H1 (cell line): ENCODE measurements at regions not wholly inside any gene's neighbourhood (a gene's known extent, or its start where the extent isn't known, plus 50 kb on each side); places are given as distances from the start of the nearest gene placed in this dataset.

Source experiments
- CTCF ChIA-PET: fragments of 300-600 bp; sonication (Branson Sonifier 250); formaldehyde crosslinking; loops from one replicate; lab custom pipeline; 2021; ENCODE audit not compliant: partially characterized antibody; lab: Charles Lee
- POLR2A ChIA-PET: fragments of 300-600 bp; sonication (Branson Sonifier 250); formaldehyde crosslinking; loops from one replicate; lab custom pipeline; 2021; ENCODE audit warnings: inconsistent platforms; ENCODE audit not compliant: partially characterized antibody; lab: Charles Lee
- DNase-seq, 2 experiments: peaks; one replicate each; pipeline versions ENCODE4 v3.0.0 to v3.0.0-alpha.2; 2010 to 2022; ENCODE audit warnings: low spot score in 2 of 2, low read depth in 1 of 2, mixed read lengths in 1 of 2
- FAIRE-seq: peaks from 2 replicates; lab custom pipeline; 2011; peaks lifted over from hg19 to GRCh38; lab: Jason Lieb, UNC
- H2AFZ ChIP-seq: 2 replicates; pipeline ENCODE4 v1.8.1; 2012; ENCODE audit warnings: low read length, inconsistent platforms
- H2AK5ac ChIP-seq: 2 replicates; pipeline ENCODE4 v1.6.1; 2013; ENCODE audit warnings: low read depth, low read length
- H2BK120ac ChIP-seq: replicated peaks from 2 replicates; pipeline ENCODE3; 2013; ENCODE audit warnings: low read depth, low read length, inconsistent platforms
- H2BK12ac ChIP-seq: 2 replicates; pipeline ENCODE4 v1.6.1; 2013; ENCODE audit warnings: low read depth, low read length
- H2BK15ac ChIP-seq: 2 replicates; pipeline ENCODE4 v1.6.1; 2013; ENCODE audit warnings: low read length
- H2BK20ac ChIP-seq: 2 replicates; pipeline ENCODE4 v1.6.1; 2013; ENCODE audit warnings: low read length
- H2BK5ac ChIP-seq: 2 replicates; pipeline ENCODE4 v1.6.1; 2013; ENCODE audit warnings: low read depth, low read length
- H3K14ac ChIP-seq: 2 replicates; pipeline ENCODE4 v1.6.1; 2013; ENCODE audit warnings: inconsistent platforms; ENCODE audit not compliant: insufficient read length
- H3K18ac ChIP-seq: 2 replicates; pipeline ENCODE4 v1.6.1; 2013; ENCODE audit warnings: low read length; ENCODE audit errors: extremely low read depth
- H3K23ac ChIP-seq: 2 replicates; pipeline ENCODE4 v1.6.1; 2013; ENCODE audit warnings: inconsistent platforms; ENCODE audit not compliant: insufficient read length
- H3K23me2 ChIP-seq: 2 replicates; pipeline ENCODE4 v1.6.1; 2013; ENCODE audit warnings: low read depth, low read length
- H3K27ac ChIP-seq: 2 replicates; pipeline ENCODE4 v1.6.1; 2011; ENCODE audit warnings: low read depth, low read length, inconsistent platforms
- H3K27me3 ChIP-seq, 4 experiments: replicated peaks in 1 of 4; 1 replicate in 1 of 4; 2 replicates in 3 of 4; pipeline versions ENCODE4 v1.6.1 to v1.8.1; 2011 to 2013; ENCODE audit warnings: low read length in 3 of 4, mild to moderate bottlenecking in 3 of 4, inconsistent platforms in 2 of 4, mixed read lengths in 2 of 4, moderate library complexity in 1 of 4; ENCODE audit not compliant: control insufficient read depth in 3 of 4, insufficient read depth in 3 of 4; ENCODE audit errors: extremely low read depth in 1 of 4
- H3K36me3 ChIP-seq, 4 experiments: 2 replicates each; pipeline versions ENCODE4 v1.6.1 to v1.8.1; 2011 to 2013; ENCODE audit warnings: mild to moderate bottlenecking in 4 of 4, low read length in 3 of 4, moderate library complexity in 2 of 4, control low read depth in 1 of 4, inconsistent platforms in 1 of 4; ENCODE audit not compliant: insufficient read depth in 4 of 4, control insufficient read depth in 2 of 4
- H3K4ac ChIP-seq: replicated peaks from 2 replicates; pipeline ENCODE3; 2013; ENCODE audit warnings: low read length, low read depth, mixed read lengths, inconsistent platforms; ENCODE audit not compliant: insufficient read length
- H3K4me1 ChIP-seq, 4 experiments: replicated peaks in 1 of 4; 1 replicate in 1 of 4; 2 replicates in 3 of 4; pipeline versions ENCODE4 v1.6.1 to v1.8.1; 2011 to 2013; ENCODE audit warnings: low read length in 3 of 4, inconsistent platforms in 2 of 4, mixed read lengths in 1 of 4; ENCODE audit not compliant: insufficient read depth in 4 of 4, control insufficient read depth in 3 of 4
- H3K4me2 ChIP-seq, 2 experiments: 2 replicates each; pipeline versions ENCODE4 v1.6.1 to v1.8.1; 2011 to 2013; ENCODE audit warnings: low read depth in 2 of 2, low read length in 2 of 2, control low read depth in 1 of 2, inconsistent platforms in 1 of 2, mild to moderate bottlenecking in 1 of 2; ENCODE audit not compliant: insufficient read depth in 1 of 2
- H3K4me3 ChIP-seq, 4 experiments: fragments of 200-600, 300-600 bp in 1 of 4; sonication (generic), shearing (Covaris generic), sonication (Bioruptor Twin) in 1 of 4; 2 replicates each; pipeline versions ENCODE4 v1.5.1 to v1.8.1; 2011 to 2016; ENCODE audit warnings: low read length in 4 of 4, low read depth in 3 of 4, control low read depth in 2 of 4, inconsistent platforms in 2 of 4, mild to moderate bottlenecking in 2 of 4, mixed read lengths in 1 of 4, moderate library complexity in 1 of 4; ENCODE audit not compliant: insufficient read depth in 2 of 4; ENCODE audit errors: extremely low read depth in 1 of 4
- H3K56ac ChIP-seq: replicated peaks from 2 replicates; pipeline ENCODE3; 2013; ENCODE audit warnings: low read depth, mild to moderate bottlenecking, mixed read lengths, low read length, inconsistent platforms; ENCODE audit not compliant: insufficient read length
- H3K79me1 ChIP-seq: 2 replicates; pipeline ENCODE4 v1.6.1; 2013; ENCODE audit warnings: low read depth, low read length, control low read depth
- H3K79me2 ChIP-seq, 2 experiments: 2 replicates each; pipeline versions ENCODE4 v1.6.1 to v1.8.1; 2012 to 2013; ENCODE audit warnings: low read length in 2 of 2, mild to moderate bottlenecking in 2 of 2, inconsistent platforms in 1 of 2; ENCODE audit not compliant: insufficient read depth in 2 of 2, control insufficient read depth in 1 of 2
- H3K9ac ChIP-seq, 4 experiments: replicated peaks in 1 of 4; 1 replicate in 1 of 4; 2 replicates in 3 of 4; pipeline versions ENCODE4 v1.6.1 to v1.8.1; 2011 to 2013; ENCODE audit warnings: low read depth in 3 of 4, low read length in 3 of 4, control low read depth in 2 of 4, mild to moderate bottlenecking in 2 of 4, moderate library complexity in 2 of 4, inconsistent platforms in 1 of 4; ENCODE audit errors: extremely low read depth in 1 of 4
- H3K9me3 ChIP-seq, 2 experiments: 2 replicates each; pipeline versions ENCODE4 v1.6.1 to v1.8.1; 2012 to 2013; ENCODE audit warnings: mild to moderate bottlenecking in 2 of 2, moderate library complexity in 2 of 2, control low read depth in 1 of 2, inconsistent platforms in 1 of 2, low read depth in 1 of 2, low read length in 1 of 2, mixed read lengths in 1 of 2; ENCODE audit not compliant: insufficient read depth in 2 of 2
- H4K20me1 ChIP-seq, 2 experiments: replicated peaks in 1 of 2; 2 replicates each; pipeline versions ENCODE3 to v1.8.1; 2011 to 2013; ENCODE audit warnings: inconsistent platforms in 2 of 2, low read length in 2 of 2, mild to moderate bottlenecking in 1 of 2; ENCODE audit not compliant: insufficient read depth in 2 of 2, control insufficient read depth in 1 of 2
- H4K5ac ChIP-seq: 2 replicates; pipeline ENCODE4 v1.6.1; 2013; ENCODE audit warnings: low read length, low read depth, mixed read lengths, inconsistent platforms; ENCODE audit not compliant: insufficient read length
- H4K8ac ChIP-seq: 2 replicates; pipeline ENCODE4 v1.8.0; 2013; ENCODE audit warnings: mild to moderate bottlenecking, moderate library complexity, low read length, inconsistent platforms; ENCODE audit not compliant: insufficient read depth; ENCODE audit errors: extremely low read depth
- H4K91ac ChIP-seq: replicated peaks from 2 replicates; pipeline ENCODE3; 2013; ENCODE audit warnings: low read length, mixed read lengths, inconsistent platforms; ENCODE audit not compliant: insufficient read length
- NANOG ChIP-seq: IDR thresholded peaks from 2 replicates; pipeline ENCODE4 v1.6.1; 2011; ENCODE audit warnings: low read length, low read depth, mild to moderate bottlenecking, inconsistent platforms; ENCODE audit not compliant: insufficient read depth, poor library complexity, severe bottlenecking
- RFX5 ChIP-seq: IDR thresholded peaks from 2 replicates; pipeline ENCODE4 v1.6.1; 2011; ENCODE audit warnings: low read depth, low read length, improper control_type of control experiment, borderline replicate concordance
- WGBS, 2 experiments: shearing (Covaris generic) in 1 of 2; methylation state at CpG; one replicate each; pipeline versions ENCODE4 v1.1.6 to v1.1.7; 2013 to 2015; ENCODE audit warnings: low lambda C conversion rate in 2 of 2, mixed read lengths in 2 of 2, inconsistent platforms in 1 of 2, low coverage in 1 of 2, missing lambda C conversion rate in 1 of 2; ENCODE audit not compliant: insufficient replicate concordance in 2 of 2, insufficient coverage in 1 of 2, insufficient read length in 1 of 2; ENCODE audit errors: extremely low coverage in 1 of 2, missing lambda C conversion rate in 1 of 2; 5-methylcytosine and 5-hydroxymethylcytosine counted together

DNA sequence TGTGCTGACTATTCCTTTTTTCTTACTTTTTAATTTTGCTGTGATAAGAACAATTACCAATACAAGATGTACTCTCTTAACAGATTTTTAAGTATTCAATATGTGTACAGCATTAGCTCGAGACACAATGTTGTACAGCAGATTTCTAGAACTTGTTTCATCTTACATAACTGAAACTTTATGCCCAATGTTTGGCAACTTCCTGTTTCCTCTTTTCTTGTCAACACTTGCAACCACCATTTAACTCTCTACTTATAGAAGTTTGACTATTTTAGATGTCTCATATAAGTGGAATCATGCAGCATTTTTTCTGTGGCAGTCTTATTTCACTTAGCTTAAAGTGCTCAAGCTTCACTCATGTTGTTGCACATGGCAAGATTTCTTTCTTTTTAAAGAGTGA is 1426.8 kb downstream of the SLITRK5 start:
- no peak overlapping the region for H3K56ac ChIP-seq
- no peak overlapping the region for H2BK12ac ChIP-seq
- ChIA-PET POLR2A (no interaction called here), CTCF (interaction anchor here (1.0 kb wide), 1 partner anchor 16 kb away, joined by 3 read pairs; no protein-coding TSS in a partner anchor)
- H3K23me2 ChIP-seq: no peaks in the 10 kb centered on the region
- no peak overlapping the region for H3K14ac ChIP-seq
- H2BK15ac ChIP-seq: no peak overlapping the region
- no peaks in the 10 kb centered on the region for H3K36me3 ChIP-seq
- H4K5ac ChIP-seq: no peak overlapping the region
- H2BK20ac ChIP-seq: no peak overlapping the region
- H2AFZ ChIP-seq: no peak overlapping the region
- no peak overlapping the region for H3K4me2 ChIP-seq
- no peak overlapping the region for H2AK5ac ChIP-seq
- H2BK120ac ChIP-seq: no peak overlapping the region
- H3K23ac ChIP-seq: no peak overlapping the region
- TF ChIP-seq NANOG (no peak), RFX5 (no peak)
- H3K4me1 ChIP-seq: no peaks in the 10 kb centered on the region
- H3K79me1 ChIP-seq: no peaks in the 10 kb centered on the region
- no peak overlapping the region for H3K4ac ChIP-seq
- DNase-seq: no peak
- FAIRE-seq: no peak
- H4K8ac ChIP-seq: no peak overlapping the region
- H3K9ac ChIP-seq: no peak overlapping the region
- no peak overlapping the region for H3K4me3 ChIP-seq
- H3K27me3 ChIP-seq: no peaks in the 10 kb centered on the region
- 75% methylated on average over 1 of the region's 1 CpG; no CpG with 5 or more reads in 1 of the 2 experiments for WGBS, 2 experiments
- no peak overlapping the region for H2BK5ac ChIP-seq
- H4K91ac ChIP-seq: no peak overlapping the region
- H3K9me3 ChIP-seq: no peaks in the 10 kb centered on the region
- no peak overlapping the region for H3K18ac ChIP-seq
- H3K27ac ChIP-seq: no peak overlapping the region
- no peaks in the 10 kb centered on the region for H4K20me1 ChIP-seq
- no peaks in the 10 kb centered on the region for H3K79me2 ChIP-seq
